ENCODE measurements at regions not wholly inside any gene's neighbourhood (a gene's known extent, or its start where the extent isn't known, plus 50 kb on each side); places are given as distances from the start of the nearest gene placed in this dataset.

DNA sequence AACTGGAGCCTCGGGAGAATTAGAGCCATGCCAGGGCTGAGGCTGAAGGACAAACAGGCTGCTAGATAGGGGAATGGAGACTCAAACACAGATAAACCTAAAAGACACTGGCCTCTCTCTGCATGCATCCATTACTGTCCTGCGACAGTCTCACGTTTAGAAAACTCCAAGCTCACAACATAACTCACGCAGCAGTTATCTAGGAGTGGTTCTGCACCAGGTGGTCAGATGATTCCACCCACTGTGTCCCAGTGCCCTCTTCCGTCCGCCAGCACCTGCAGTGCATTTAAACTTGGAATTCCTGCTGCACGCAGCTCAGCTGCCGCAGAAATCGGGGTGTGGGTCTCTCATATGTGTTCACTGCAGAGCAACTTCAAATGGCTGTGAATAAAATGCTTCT lies 272.6 kb upstream of the IRX2 start:
- H3K27ac ChIP-seq = no peak overlapping the region
- no peaks in the 10 kb centered on the region for H3K36me3 ChIP-seq
- H3K9me3 ChIP-seq = no peaks in the 10 kb centered on the region
- DNase-seq = no peak
- TF ChIP-seq, protein P1, sequence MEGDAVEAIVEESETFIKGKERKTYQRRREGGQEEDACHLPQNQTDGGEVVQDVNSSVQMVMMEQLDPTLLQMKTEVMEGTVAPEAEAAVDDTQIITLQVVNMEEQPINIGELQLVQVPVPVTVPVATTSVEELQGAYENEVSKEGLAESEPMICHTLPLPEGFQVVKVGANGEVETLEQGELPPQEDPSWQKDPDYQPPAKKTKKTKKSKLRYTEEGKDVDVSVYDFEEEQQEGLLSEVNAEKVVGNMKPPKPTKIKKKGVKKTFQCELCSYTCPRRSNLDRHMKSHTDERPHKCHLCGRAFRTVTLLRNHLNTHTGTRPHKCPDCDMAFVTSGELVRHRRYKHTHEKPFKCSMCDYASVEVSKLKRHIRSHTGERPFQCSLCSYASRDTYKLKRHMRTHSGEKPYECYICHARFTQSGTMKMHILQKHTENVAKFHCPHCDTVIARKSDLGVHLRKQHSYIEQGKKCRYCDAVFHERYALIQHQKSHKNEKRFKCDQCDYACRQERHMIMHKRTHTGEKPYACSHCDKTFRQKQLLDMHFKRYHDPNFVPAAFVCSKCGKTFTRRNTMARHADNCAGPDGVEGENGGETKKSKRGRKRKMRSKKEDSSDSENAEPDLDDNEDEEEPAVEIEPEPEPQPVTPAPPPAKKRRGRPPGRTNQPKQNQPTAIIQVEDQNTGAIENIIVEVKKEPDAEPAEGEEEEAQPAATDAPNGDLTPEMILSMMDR (IDR thresholded peaks at IDR 0.05) = no peak
- no peaks in the 10 kb centered on the region for H3K27me3 ChIP-seq
- intact Hi-C loops (cut with DNase I) = no loop called here
- no peak for ATAC-seq
- H3K4me3 ChIP-seq = no peak overlapping the region
- H3K4me1 ChIP-seq = no peaks in the 10 kb centered on the region

DNA sequence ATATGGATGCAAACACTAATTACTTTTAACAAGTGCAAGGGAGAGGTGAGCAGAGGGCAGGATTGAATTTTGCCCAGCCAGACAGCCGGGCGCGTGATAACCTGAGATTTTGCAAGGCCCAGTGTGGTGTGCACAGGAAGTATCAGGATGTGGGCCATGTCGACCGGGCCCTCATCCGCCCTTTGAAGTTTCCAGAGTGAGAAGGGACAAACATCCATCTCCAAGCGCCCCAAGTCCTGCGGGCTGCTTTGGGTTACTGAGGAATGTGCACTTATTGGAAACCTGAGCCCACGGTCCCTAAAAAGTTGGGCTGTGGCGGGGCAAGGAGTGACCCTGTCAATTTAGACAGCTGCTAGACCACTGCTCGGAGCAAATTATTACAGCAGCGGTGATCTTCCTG lies 272.2 kb upstream of the IRX2 start:
- intact Hi-C loops (cut with DNase I) = no loop called here
- H3K4me3 ChIP-seq = no peak overlapping the region
- ATAC-seq (no peak), DNase-seq (no peak)
- H3K36me3 ChIP-seq = no peaks in the 10 kb centered on the region
- no peaks in the 10 kb centered on the region for H3K9me3 ChIP-seq
- no peaks in the 10 kb centered on the region for H3K4me1 ChIP-seq
- H3K27ac ChIP-seq = no peak overlapping the region
- TF ChIP-seq, protein P1 (IDR thresholded peaks at IDR 0.05) = no peak
- no peaks in the 10 kb centered on the region for H3K27me3 ChIP-seq

DNA sequence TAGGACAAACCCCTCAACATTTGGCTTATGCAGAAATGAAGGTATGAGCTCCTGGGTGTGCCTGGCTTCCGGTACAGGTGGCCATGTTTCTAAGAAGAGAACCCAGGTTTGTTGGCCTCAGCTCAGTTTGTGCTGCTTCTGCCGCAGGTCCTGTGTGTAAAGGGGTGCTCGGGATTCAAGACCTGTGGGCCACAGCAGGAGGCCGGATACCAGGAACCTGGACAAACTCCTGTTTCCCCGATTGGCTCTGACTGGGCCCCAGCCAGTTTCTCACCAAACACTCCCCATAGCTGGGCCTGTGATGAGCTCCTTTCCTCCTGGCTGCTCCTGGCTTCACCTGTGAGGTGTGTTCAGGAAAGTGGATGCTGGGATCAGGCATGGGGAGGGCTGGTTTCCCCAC lies 271.2 kb upstream of the IRX2 start:
- intact Hi-C loops (cut with DNase I) = no loop called here
- Histone ChIP-seq H3K27ac (no peak overlapping the region), H3K4me1 (no peaks in the 10 kb centered on the region), H3K9me3 (no peaks in the 10 kb centered on the region), H3K27me3 (no peaks in the 10 kb centered on the region), H3K36me3 (no peaks in the 10 kb centered on the region), H3K4me3 (no peak overlapping the region)
- no peak for DNase-seq
- TF ChIP-seq, protein P1 (IDR thresholded peaks at IDR 0.05) = no peak
- no peak for ATAC-seq

DNA sequence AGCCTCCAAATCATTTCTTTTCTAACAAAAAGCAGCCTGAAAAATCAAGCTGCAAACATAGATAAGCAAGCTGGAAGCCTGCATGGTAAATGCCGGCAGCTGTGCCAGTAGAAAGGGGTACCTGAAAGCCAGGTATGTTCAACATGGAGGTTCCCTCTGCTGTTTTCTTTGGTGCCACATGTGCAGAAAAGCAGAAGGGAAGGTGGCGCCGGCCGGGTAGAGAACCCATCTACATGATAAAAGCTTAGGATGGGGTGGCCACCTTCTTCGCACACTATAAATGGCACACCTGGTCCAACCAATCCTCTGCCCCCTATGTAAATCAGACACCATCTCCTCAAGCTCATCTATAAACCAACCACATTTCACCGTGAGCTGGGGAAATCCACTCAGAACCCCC lies 268.9 kb upstream of the IRX2 start:
- H3K36me3 ChIP-seq = no peaks in the 10 kb centered on the region
- ATAC-seq (no peak), DNase-seq (no peak)
- H3K9me3 ChIP-seq = no peaks in the 10 kb centered on the region
- no peaks in the 10 kb centered on the region for H3K27me3 ChIP-seq
- H3K4me1 ChIP-seq = no peaks in the 10 kb centered on the region
- TF ChIP-seq, protein P1 (IDR thresholded peaks at IDR 0.05) = no peak
- intact Hi-C loops (cut with DNase I) = no loop called here
- no peak overlapping the region for H3K27ac ChIP-seq
- no peak overlapping the region for H3K4me3 ChIP-seq

DNA sequence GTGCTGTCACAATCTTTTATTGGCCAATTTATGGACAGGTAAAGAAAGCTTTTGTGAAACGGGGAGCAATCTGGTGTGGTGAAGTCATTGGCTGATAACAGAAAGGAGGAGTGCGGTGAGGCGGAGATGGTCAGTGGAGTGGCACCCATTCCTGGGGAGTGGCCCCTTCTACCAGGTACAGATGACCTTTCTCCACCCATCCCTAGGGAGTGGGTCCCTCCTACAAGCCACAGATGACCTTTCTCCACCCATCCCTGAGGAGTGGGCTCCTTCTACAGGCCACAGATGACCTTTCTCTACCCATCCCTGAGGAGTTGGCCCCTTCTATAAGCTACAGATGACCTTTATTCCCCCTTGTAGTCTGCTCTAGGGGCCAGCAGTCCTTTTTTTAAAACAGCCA lies 267.6 kb upstream of the IRX2 start:
- ATAC-seq (no peak), DNase-seq (no peak)
- Histone ChIP-seq H3K4me3 (no peak overlapping the region), H3K36me3 (no peaks in the 10 kb centered on the region), H3K9me3 (no peaks in the 10 kb centered on the region), H3K27me3 (no peaks in the 10 kb centered on the region), H3K27ac (no peak overlapping the region), H3K4me1 (no peaks in the 10 kb centered on the region)
- intact Hi-C loops (cut with DNase I) = no loop called here
- TF ChIP-seq, protein P1 (IDR thresholded peaks at IDR 0.05) = no peak

DNA sequence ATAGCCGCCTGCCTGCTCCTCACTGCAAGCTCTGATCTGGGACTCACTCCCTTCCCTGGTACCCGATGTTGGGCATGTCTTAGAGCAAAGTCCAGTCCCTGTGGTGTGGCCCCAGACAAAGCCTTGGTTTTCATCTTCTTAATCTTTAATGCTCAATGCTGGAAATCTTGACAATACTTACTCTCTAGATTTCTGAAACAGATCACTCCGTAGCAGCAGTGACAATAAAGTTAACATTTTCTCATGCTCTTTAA lies 260.2 kb upstream of the IRX2 start:
- Histone ChIP-seq H3K27me3 (no peaks in the 10 kb centered on the region), H3K36me3 (no peaks in the 10 kb centered on the region), H3K27ac (no peak overlapping the region), H3K4me1 (no peaks in the 10 kb centered on the region), H3K4me3 (no peak overlapping the region), H3K9me3 (no peaks in the 10 kb centered on the region)
- DNase-seq (no peak), ATAC-seq (no peak)
- intact Hi-C loops (cut with DNase I) = no loop called here
- TF ChIP-seq, protein P1 (IDR thresholded peaks at IDR 0.05) = no peak

All from upper lobe of right lung (tissue), 1 donor.